CD4-positive, alpha-beta T cell (primary cell): ENCODE measurements at regions not wholly inside any gene's neighbourhood (a gene's known extent, or its start where the extent isn't known, plus 50 kb on each side); places are given as distances from the start of the nearest gene placed in this dataset.

Experiments used
- ATAC-seq: fragments of 200-7000 bp; cut with Tn5 transposase; one replicate; pipeline ENCODE4 v1.10.0; 2022; ENCODE audit warnings: mild to moderate bottlenecking; ENCODE audit not compliant: poor library complexity
- CTCF ChIA-PET: fragments of 350-600 bp; sonication (Branson Sonifier 250); formaldehyde crosslinking; loops from one replicate; lab custom pipeline; 2021; ENCODE audit warnings: antibody characterized with exemption, inconsistent platforms; lab: Charles Lee
- POLR2A ChIA-PET: fragments of 350-600 bp; sonication (Branson Sonifier 250); formaldehyde crosslinking; loops from one replicate; lab custom pipeline; 2021; ENCODE audit warnings: antibody characterized with exemption, inconsistent platforms; lab: Charles Lee
- DNase-seq, 14 experiments: peaks; one replicate each; pipeline ENCODE4 v3.0.0-alpha.2; 2013 to 2020; ENCODE audit warnings: mixed read lengths in 2 of 14
- H3K27ac ChIP-seq, 2 donors: one replicate each; pipeline versions ENCODE4 v1.5.1 to v1.7.0; 2013; ENCODE audit warnings: low read length in 2 of 2, low read depth in 1 of 2, mild to moderate bottlenecking in 1 of 2
- H3K27me3 ChIP-seq, 2 experiments: 1 replicate in 1 of 2; 2 replicates in 1 of 2; pipeline versions ENCODE4 v1.6.1 to v1.7.0; 2013; ENCODE audit warnings: low read length in 2 of 2, control low read depth in 1 of 2, mild to moderate bottlenecking in 1 of 2, moderate library complexity in 1 of 2; ENCODE audit not compliant: insufficient read depth in 2 of 2, control insufficient read depth in 1 of 2
- H3K36me3 ChIP-seq: one replicate; pipeline ENCODE4 v1.6.1; 2013; ENCODE audit warnings: low read length, control low read depth; ENCODE audit not compliant: insufficient read depth
- H3K4me1 ChIP-seq: one replicate; pipeline ENCODE4 v1.6.1; 2013; ENCODE audit warnings: low read length, control low read depth; ENCODE audit not compliant: insufficient read depth
- H3K4me3 ChIP-seq: one replicate; pipeline ENCODE4 v1.5.1; 2013; ENCODE audit warnings: mild to moderate bottlenecking, low read length, moderate library complexity
- H3K9me3 ChIP-seq, 2 experiments: 1 replicate in 1 of 2; 2 replicates in 1 of 2; pipeline versions ENCODE4 v1.6.1 to v1.7.0; 2013; ENCODE audit warnings: low read length in 2 of 2, mild to moderate bottlenecking in 2 of 2, control low read depth in 1 of 2, moderate library complexity in 1 of 2; ENCODE audit not compliant: control insufficient read depth in 1 of 2, insufficient read depth in 1 of 2
- H3K27ac Mint-ChIP-seq: one replicate; pipeline ENCODE4 v1.8.0; 2020; ENCODE audit warnings: mixed read lengths
- H3K27me3 Mint-ChIP-seq: one replicate; pipeline ENCODE4 v1.8.0; 2021; ENCODE audit warnings: mixed read lengths
- H3K36me3 Mint-ChIP-seq: one replicate; pipeline ENCODE4 v1.8.0; 2021; ENCODE audit warnings: low read depth, mixed read lengths
- H3K4me1 Mint-ChIP-seq: one replicate; pipeline ENCODE4 v1.8.0; 2021; ENCODE audit warnings: low read depth, mixed read lengths
- H3K4me3 Mint-ChIP-seq: one replicate; pipeline ENCODE4 v1.8.0; 2020; ENCODE audit warnings: mild to moderate bottlenecking, mixed read lengths
- H3K9me3 Mint-ChIP-seq: one replicate; pipeline ENCODE4 v1.8.0; 2020; ENCODE audit warnings: mixed read lengths
- intact Hi-C, 2 experiments: fragments of 100-400 bp; cut with DNase I in 1 of 2; cut with micrococcal nuclease in 1 of 2; formaldehyde crosslinking; loops; one replicate each; pipeline versions ENCODE4 v1.15.1 to v1.9.0; 2023 to 2025; cut with DNase I, micrococcal nuclease
- TF ChIP-seq, protein P1 (sequence below): fragments of 200-600 bp; IDR thresholded peaks from one replicate; pipeline ENCODE4 v1.8.0; 2022; ENCODE audit warnings: antibody characterized with exemption, mild to moderate bottlenecking

GRCh38 chr4:66055999-66056398, 385.7 kb upstream of the EPHA5 start:
- ChIA-PET POLR2A (no interaction called here), CTCF (no interaction called here)
- H3K27me3 Mint-ChIP-seq, result no peaks in the 10 kb centered on the region
- H3K4me3 ChIP-seq, result no peak overlapping the region
- H3K9me3 ChIP-seq, result peaks cover 0 to 3% of the 10 kb centered on the region in 2 experiments
- H3K27ac ChIP-seq, result no peak overlapping the region
- no peak for ATAC-seq
- no peaks in the 10 kb centered on the region for H3K4me1 Mint-ChIP-seq
- DNase-seq, result no peak
- TF ChIP-seq, protein P1, sequence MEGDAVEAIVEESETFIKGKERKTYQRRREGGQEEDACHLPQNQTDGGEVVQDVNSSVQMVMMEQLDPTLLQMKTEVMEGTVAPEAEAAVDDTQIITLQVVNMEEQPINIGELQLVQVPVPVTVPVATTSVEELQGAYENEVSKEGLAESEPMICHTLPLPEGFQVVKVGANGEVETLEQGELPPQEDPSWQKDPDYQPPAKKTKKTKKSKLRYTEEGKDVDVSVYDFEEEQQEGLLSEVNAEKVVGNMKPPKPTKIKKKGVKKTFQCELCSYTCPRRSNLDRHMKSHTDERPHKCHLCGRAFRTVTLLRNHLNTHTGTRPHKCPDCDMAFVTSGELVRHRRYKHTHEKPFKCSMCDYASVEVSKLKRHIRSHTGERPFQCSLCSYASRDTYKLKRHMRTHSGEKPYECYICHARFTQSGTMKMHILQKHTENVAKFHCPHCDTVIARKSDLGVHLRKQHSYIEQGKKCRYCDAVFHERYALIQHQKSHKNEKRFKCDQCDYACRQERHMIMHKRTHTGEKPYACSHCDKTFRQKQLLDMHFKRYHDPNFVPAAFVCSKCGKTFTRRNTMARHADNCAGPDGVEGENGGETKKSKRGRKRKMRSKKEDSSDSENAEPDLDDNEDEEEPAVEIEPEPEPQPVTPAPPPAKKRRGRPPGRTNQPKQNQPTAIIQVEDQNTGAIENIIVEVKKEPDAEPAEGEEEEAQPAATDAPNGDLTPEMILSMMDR, result no peak
- no peaks in the 10 kb centered on the region for H3K36me3 Mint-ChIP-seq
- no peaks in the 10 kb centered on the region for H3K27me3 ChIP-seq
- H3K4me3 Mint-ChIP-seq, result no peak overlapping the region
- no peak overlapping the region for H3K27ac Mint-ChIP-seq
- H3K36me3 ChIP-seq, result no peaks in the 10 kb centered on the region
- H3K9me3 Mint-ChIP-seq, result peaks cover 11% of the 10 kb centered on the region
- intact Hi-C loops, result no loop called here
- H3K4me1 ChIP-seq, result no peaks in the 10 kb centered on the region

DNA sequence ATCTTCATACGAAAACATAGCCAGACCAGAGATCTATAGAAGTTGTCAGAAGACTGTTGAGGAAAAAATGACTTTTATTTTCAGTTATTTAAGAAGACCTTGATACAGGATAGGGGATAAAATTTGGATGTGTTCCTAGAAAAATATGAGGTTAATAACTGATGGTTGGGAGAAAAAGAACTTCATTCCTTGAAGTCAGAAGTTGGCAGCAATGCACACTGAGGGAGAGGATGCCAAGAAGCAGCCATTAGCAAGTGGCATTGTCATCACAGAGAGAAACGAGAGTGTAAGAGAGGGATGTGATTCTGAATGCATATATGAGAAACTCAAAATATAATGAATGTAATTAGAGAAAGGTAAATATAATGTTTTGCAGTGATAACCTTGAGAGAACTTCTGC, 382.1 kb upstream of the EPHA5 start:
- ChIA-PET POLR2A (no interaction called here), CTCF (no interaction called here)
- Histone ChIP-seq H3K9me3 (peaks cover 0 to 3% of the 10 kb centered on the region in 2 experiments), H3K27me3 (no peaks in the 10 kb centered on the region), H3K4me1 (no peaks in the 10 kb centered on the region), H3K4me3 (no peak overlapping the region), H3K36me3 (no peaks in the 10 kb centered on the region), H3K27ac (no peak overlapping the region)
- Mint-ChIP-seq H3K4me1 (no peaks in the 10 kb centered on the region), H3K27ac (no peak overlapping the region), H3K27me3 (no peaks in the 10 kb centered on the region), H3K9me3 (peaks cover 3% of the 10 kb centered on the region), H3K4me3 (no peak overlapping the region), H3K36me3 (no peaks in the 10 kb centered on the region)
- no peak for DNase-seq
- intact Hi-C loops, result no loop called here
- TF ChIP-seq, protein P1, result no peak
- ATAC-seq, result no peak

DNA sequence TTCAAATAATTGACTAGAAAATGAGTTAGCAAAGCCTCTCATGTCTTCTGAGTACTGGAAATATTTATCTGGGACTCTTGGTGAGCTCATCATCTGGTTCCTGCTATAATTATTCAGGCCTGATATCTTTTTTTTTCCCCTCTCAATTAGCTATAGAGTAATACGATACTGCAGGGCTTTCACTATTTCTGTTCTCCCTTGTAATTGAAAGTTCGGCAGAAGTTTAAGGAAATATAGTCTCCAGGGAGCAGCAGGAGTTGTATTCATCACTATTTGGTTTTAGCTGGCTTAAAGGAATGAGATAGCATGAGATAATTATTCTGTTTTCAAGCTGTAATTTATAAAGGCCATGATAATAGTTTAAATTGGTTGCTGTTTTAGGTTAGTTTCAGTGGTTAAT, 378.6 kb upstream of the EPHA5 start:
- Mint-ChIP-seq H3K36me3 (no peaks in the 10 kb centered on the region), H3K4me3 (no peak overlapping the region), H3K27me3 (no peaks in the 10 kb centered on the region), H3K9me3 (peaks cover 8% of the 10 kb centered on the region), H3K4me1 (no peaks in the 10 kb centered on the region), H3K27ac (no peak overlapping the region)
- ChIA-PET POLR2A (no interaction called here), CTCF (no interaction called here)
- Histone ChIP-seq H3K27ac (no peak overlapping the region), H3K36me3 (no peaks in the 10 kb centered on the region), H3K4me3 (no peak overlapping the region), H3K9me3 (no peaks in the 10 kb centered on the region), H3K4me1 (no peaks in the 10 kb centered on the region), H3K27me3 (no peaks in the 10 kb centered on the region)
- intact Hi-C loops, result no loop called here
- TF ChIP-seq, protein P1, result no peak
- DNase-seq (no peak), ATAC-seq (no peak)
